GM04504 (cell line): ENCODE measurements at regions not wholly inside any gene's neighbourhood (a gene's known extent, or its start where the extent isn't known, plus 50 kb on each side); places are given as distances from the start of the nearest gene placed in this dataset.
A peak's percentile ranks its signal among the peaks of the same experiment; 100 is the strongest.

Source experiments
- DNase-seq: peaks from one replicate; pipeline ENCODE4 v3.0.0-alpha.2; 2012; ENCODE audit warnings: low read depth

GRCh38 chr4:22217480-22217879 lies 268.9 kb upstream of the KCNIP4 start:
- DNase-seq = no peak

GRCh38 chr4:22216278-22216677 lies 267.7 kb upstream of the KCNIP4 start:
- DNase-seq = no peak

GRCh38 chr4:22215084-22215483 lies 266.5 kb upstream of the KCNIP4 start:
- no peak for DNase-seq

GRCh38 chr4:22203711-22204011 lies 255.1 kb upstream of the KCNIP4 start:
- no peak for DNase-seq

- DNase-seq = no peak
These were observed 254.6 kb upstream of the KCNIP4 start for GRCh38 chr4:22202975-22203710.

GRCh38 chr4:22202246-22202974 lies 253.8 kb upstream of the KCNIP4 start:
- no peak for DNase-seq

GRCh38 chr4:22201256-22201655 lies 252.7 kb upstream of the KCNIP4 start:
- no peak for DNase-seq

- DNase-seq = no peak
These were observed 248.0 kb upstream of the KCNIP4 start for GRCh38 chr4:22196551-22196950.

GRCh38 chr4:22192084-22192511 lies 243.5 kb upstream of the KCNIP4 start:
- no peak for DNase-seq

- no peak for DNase-seq
These were observed 243.0 kb upstream of the KCNIP4 start for GRCh38 chr4:22191565-22191964.

GRCh38 chr4:22190855-22191254 lies 242.3 kb upstream of the KCNIP4 start:
- DNase-seq = no peak

GRCh38 chr4:22187203-22187820 lies 238.7 kb upstream of the KCNIP4 start:
- DNase-seq = no peak

GRCh38 chr4:22181736-22182135 lies 233.2 kb upstream of the KCNIP4 start:
- DNase-seq = no peak

- peak; percentile 71 for DNase-seq
These were observed 230.7 kb upstream of the KCNIP4 start for GRCh38 chr4:22179124-22179874.

- DNase-seq = no peak
These were observed 226.1 kb upstream of the KCNIP4 start for GRCh38 chr4:22174640-22175039.

GRCh38 chr4:22170353-22170752 lies 221.8 kb upstream of the KCNIP4 start:
- peak; percentile 7 for DNase-seq

- no peak for DNase-seq
These were observed 218.6 kb upstream of the KCNIP4 start for GRCh38 chr4:22167201-22167600.

GRCh38 chr4:22162454-22162853 lies 213.9 kb upstream of the KCNIP4 start:
- DNase-seq = no peak

GRCh38 chr4:22130741-22131140 lies 182.2 kb upstream of the KCNIP4 start:
- DNase-seq = no peak

- DNase-seq = peak; percentile 5
These were observed 181.0 kb upstream of the KCNIP4 start for GRCh38 chr4:22129454-22130029.

GRCh38 chr4:22122062-22122461 lies 173.5 kb upstream of the KCNIP4 start:
- no peak for DNase-seq

- no peak for DNase-seq
These were observed 166.7 kb upstream of the KCNIP4 start for GRCh38 chr4:22115262-22115661.
